OCI-LY1 (cell line): ENCODE measurements at regions not wholly inside any gene's neighbourhood (a gene's known extent, or its start where the extent isn't known, plus 50 kb on each side); places are given as distances from the start of the nearest gene placed in this dataset.

Experiments used
- H2AFZ ChIP-seq: fragments of 200-600 bp; sonication (generic), shearing (Covaris generic); 2 replicates; pipeline ENCODE4 v1.6.0; 2014; ENCODE audit warnings: antibody characterized with exemption, mild to moderate bottlenecking, low read length
- H3F3A ChIP-seq: fragments of 200-600 bp; sonication (generic), shearing (Covaris generic); 2 replicates; pipeline ENCODE4 v1.6.0; 2014; ENCODE audit warnings: mild to moderate bottlenecking, antibody characterized with exemption, low read length, moderate library complexity; ENCODE audit not compliant: insufficient read depth
- H3K27ac ChIP-seq: fragments of 200-600 bp; sonication (generic); 2 replicates; pipeline ENCODE4 v1.5.1; 2014; ENCODE audit warnings: low read length, mixed run types, mild to moderate bottlenecking, low read depth; ENCODE audit not compliant: poor library complexity, severe bottlenecking
- H3K27me3 ChIP-seq: fragments of 200-600 bp; sonication (generic); 2 replicates; pipeline ENCODE4 v1.6.0; 2014; ENCODE audit warnings: antibody characterized with exemption, mild to moderate bottlenecking, low read length, moderate library complexity; ENCODE audit not compliant: insufficient read depth
- H3K36me3 ChIP-seq: fragments of 200-600 bp; sonication (generic); 2 replicates; pipeline ENCODE4 v1.6.1; 2014; ENCODE audit warnings: mild to moderate bottlenecking, antibody characterized with exemption, low read length, moderate library complexity, mixed read lengths; ENCODE audit not compliant: insufficient read depth
- H3K4me1 ChIP-seq: fragments of 200-600 bp; sonication (generic); 2 replicates; pipeline ENCODE4 v1.5.1; 2014; ENCODE audit warnings: mild to moderate bottlenecking, low read length, moderate library complexity; ENCODE audit not compliant: insufficient read depth, severe bottlenecking
- H3K4me2 ChIP-seq: fragments of 200-600 bp; sonication (generic), shearing (Covaris generic); 2 replicates; pipeline ENCODE4 v1.6.1; 2014; ENCODE audit warnings: low read length
- H3K4me3 ChIP-seq: fragments of 200-600 bp; sonication (generic); 2 replicates; pipeline ENCODE4 v1.5.1; 2014; ENCODE audit warnings: low read length, low read depth, mild to moderate bottlenecking, mixed read lengths; ENCODE audit not compliant: poor library complexity, severe bottlenecking
- H3K79me2 ChIP-seq: fragments of 200-600 bp; shearing (Covaris generic); 2 replicates; pipeline ENCODE4 v1.6.1; 2016; ENCODE audit warnings: mixed run types, low read length, mixed read lengths; ENCODE audit not compliant: insufficient read depth
- H3K9ac ChIP-seq: fragments of 200-600 bp; sonication (generic), shearing (Covaris generic); 2 replicates; pipeline ENCODE4 v1.6.1; 2014; ENCODE audit warnings: mild to moderate bottlenecking, low read length, mixed read lengths
- H3K9me2 ChIP-seq: fragments of 200-600 bp; sonication (generic), shearing (Covaris generic); 2 replicates; pipeline ENCODE4 v1.6.1; 2014; ENCODE audit warnings: low read depth, mild to moderate bottlenecking, low read length, mixed read lengths
- H3K9me3 ChIP-seq: fragments of 200-600 bp; shearing (Covaris generic); 2 replicates; pipeline ENCODE4 v1.6.1; 2014; ENCODE audit warnings: low read length, mixed read lengths
- H4K20me1 ChIP-seq: fragments of 200-600 bp; sonication (generic), shearing (Covaris generic); 2 replicates; pipeline ENCODE4 v1.6.0; 2016; ENCODE audit warnings: mild to moderate bottlenecking, low read length; ENCODE audit not compliant: insufficient read depth
- CTCF ChIP-seq: fragments of 200-600 bp; sonication (generic), shearing (Covaris generic); IDR thresholded peaks from 2 replicates; pipeline ENCODE4 v1.5.1; 2017; ENCODE audit warnings: mild to moderate bottlenecking, antibody characterized with exemption, low read length, moderate library complexity, mixed read lengths
- EZH2 ChIP-seq: fragments of 200-600 bp; sonication (generic), shearing (Covaris generic); IDR thresholded peaks from 2 replicates; pipeline ENCODE4 v1.8.0; 2017; ENCODE audit warnings: borderline replicate concordance, mixed run types, mild to moderate bottlenecking, antibody characterized with exemption, low read length, moderate library complexity, mixed read lengths

GRCh38 chr4:27350161-27350560, 489.5 kb downstream of the STIM2 start:
- no peak overlapping the region for H3K4me2 ChIP-seq
- H2AFZ ChIP-seq: no peak overlapping the region
- no peaks in the 10 kb centered on the region for H3K79me2 ChIP-seq
- H3K9me2 ChIP-seq: no peaks in the 10 kb centered on the region
- H3K27ac ChIP-seq: no peak overlapping the region
- H3K36me3 ChIP-seq: no peaks in the 10 kb centered on the region
- H3F3A ChIP-seq: no peaks in the 10 kb centered on the region
- H3K27me3 ChIP-seq: no peaks in the 10 kb centered on the region
- H3K9ac ChIP-seq: no peak overlapping the region
- TF ChIP-seq EZH2 (no peak), CTCF (no peak)
- H3K4me3 ChIP-seq: no peak overlapping the region
- H3K9me3 ChIP-seq: no peaks in the 10 kb centered on the region
- no peaks in the 10 kb centered on the region for H4K20me1 ChIP-seq
- H3K4me1 ChIP-seq: no peaks in the 10 kb centered on the region

GRCh38 chr4:27357283-27357682, 496.6 kb downstream of the STIM2 start:
- Histone ChIP-seq H3K9ac (no peak overlapping the region), H3K4me1 (no peaks in the 10 kb centered on the region), H2AFZ (no peak overlapping the region), H4K20me1 (no peaks in the 10 kb centered on the region), H3K79me2 (no peaks in the 10 kb centered on the region), H3K9me2 (no peaks in the 10 kb centered on the region), H3K4me2 (no peak overlapping the region), H3K27ac (no peak overlapping the region), H3K4me3 (no peak overlapping the region), H3F3A (no peaks in the 10 kb centered on the region), H3K36me3 (no peaks in the 10 kb centered on the region), H3K27me3 (no peaks in the 10 kb centered on the region), H3K9me3 (no peaks in the 10 kb centered on the region)
- peak; percentile 9; the same call in 1 of the 2 replicates for TF ChIP-seq CTCF
- TF ChIP-seq EZH2: no peak

DNA sequence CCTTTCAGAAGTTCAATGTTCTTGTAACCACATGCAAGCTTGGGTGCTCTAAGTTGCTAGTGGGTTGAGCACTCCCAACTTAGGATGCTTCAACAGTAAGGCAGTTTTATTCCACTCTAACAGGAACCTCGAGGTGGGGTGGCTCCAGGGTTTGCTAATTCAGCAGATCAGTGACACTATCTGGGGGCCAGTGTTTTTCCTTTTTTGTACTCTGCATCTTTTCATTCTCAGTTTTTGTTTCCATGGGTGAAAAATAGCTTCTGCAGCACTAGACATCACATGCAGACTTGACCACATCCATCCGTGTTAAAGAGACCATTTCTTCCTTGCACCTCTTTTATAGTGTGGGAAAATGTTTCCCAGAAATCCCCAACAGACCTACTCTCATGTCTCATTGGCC, 497.6 kb downstream of the STIM2 start:
- H3K9me3 ChIP-seq: no peaks in the 10 kb centered on the region
- TF ChIP-seq EZH2 (no peak), CTCF (no peak)
- no peaks in the 10 kb centered on the region for H3F3A ChIP-seq
- no peaks in the 10 kb centered on the region for H3K27me3 ChIP-seq
- H3K27ac ChIP-seq: no peak overlapping the region
- no peaks in the 10 kb centered on the region for H3K4me1 ChIP-seq
- H4K20me1 ChIP-seq: no peaks in the 10 kb centered on the region
- no peaks in the 10 kb centered on the region for H3K9me2 ChIP-seq
- no peak overlapping the region for H3K9ac ChIP-seq
- no peak overlapping the region for H3K4me3 ChIP-seq
- no peaks in the 10 kb centered on the region for H3K36me3 ChIP-seq
- no peak overlapping the region for H2AFZ ChIP-seq
- no peak overlapping the region for H3K4me2 ChIP-seq
- H3K79me2 ChIP-seq: no peaks in the 10 kb centered on the region
